Activated CD8-positive, alpha-beta T cell treated with anti-CD3 and anti-CD28 coated beads, Interleukin-2, amount 10 ng/mL, durations not matched to agents 7 days and 5 days (primary cell): ENCODE measurements at regions not wholly inside any gene's neighbourhood (a gene's known extent, or its start where the extent isn't known, plus 50 kb on each side); places are given as distances from the start of the nearest gene placed in this dataset.

Source experiments
- ATAC-seq: fragments of 150-1000 bp; cut with Tn5 transposase; one replicate; pipeline ENCODE4 v1.10.0; 2021; ENCODE audit warnings: moderate library complexity
- CTCF ChIA-PET: fragments of 350-600 bp; sonication (Branson Sonifier 250); formaldehyde crosslinking; loops from one replicate; lab custom pipeline; 2021; ENCODE audit warnings: antibody characterized with exemption; lab: Charles Lee
- POLR2A ChIA-PET: fragments of 350-600 bp; sonication (Branson Sonifier 250); formaldehyde crosslinking; loops from one replicate; lab custom pipeline; 2021; ENCODE audit warnings: antibody characterized with exemption; lab: Charles Lee
- DNase-seq: peaks from one replicate; pipeline ENCODE4 v3.0.0-alpha.2; 2020
- H3K27ac Mint-ChIP-seq: one replicate; pipeline ENCODE4 v1.8.0; 2021; ENCODE audit warnings: mild to moderate bottlenecking, mixed read lengths
- H3K27me3 Mint-ChIP-seq: one replicate; pipeline ENCODE4 v1.8.0; 2021; ENCODE audit warnings: low read depth, mixed read lengths
- H3K36me3 Mint-ChIP-seq: one replicate; pipeline ENCODE4 v1.8.0; 2021; ENCODE audit warnings: low read depth, mixed read lengths
- H3K4me1 Mint-ChIP-seq: one replicate; pipeline ENCODE4 v1.8.0; 2021; ENCODE audit warnings: low read depth, mixed read lengths
- H3K4me3 Mint-ChIP-seq: one replicate; pipeline ENCODE4 v1.8.0; 2021; ENCODE audit warnings: mild to moderate bottlenecking, mixed read lengths
- H3K9me3 Mint-ChIP-seq: one replicate; pipeline ENCODE4 v1.8.0; 2022; ENCODE audit warnings: mixed read lengths; ENCODE audit not compliant: insufficient read depth

GRCh38 chr10:106499448-106499847 is 665.1 kb downstream of the SORCS1 start:
- Mint-ChIP-seq H3K4me3 (no peak overlapping the region), H3K36me3 (no peaks in the 10 kb centered on the region), H3K27me3 (no peaks in the 10 kb centered on the region), H3K4me1 (no peaks in the 10 kb centered on the region), H3K9me3 (peaks cover 4% of the 10 kb centered on the region), H3K27ac (no peak overlapping the region)
- no peak for ATAC-seq
- ChIA-PET POLR2A (no interaction called here), CTCF (no interaction called here)
- DNase-seq = no peak

GRCh38 chr10:106498675-106499074 is 665.8 kb downstream of the SORCS1 start:
- Mint-ChIP-seq H3K9me3 (peaks cover 9% of the 10 kb centered on the region), H3K4me3 (no peak overlapping the region), H3K27me3 (no peaks in the 10 kb centered on the region), H3K27ac (no peak overlapping the region), H3K4me1 (no peaks in the 10 kb centered on the region), H3K36me3 (no peaks in the 10 kb centered on the region)
- ATAC-seq = no peak
- no peak for DNase-seq
- POLR2A ChIA-PET = no interaction called here
- CTCF ChIA-PET = no interaction called here

- Mint-ChIP-seq H3K9me3 (peaks cover 9% of the 10 kb centered on the region), H3K4me3 (no peak overlapping the region)
These were observed 668.6 kb downstream of the SORCS1 start for GRCh38 chr10:106495931-106496330.

GRCh38 chr10:106493751-106494150 is 670.8 kb downstream of the SORCS1 start:
- no peaks in the 10 kb centered on the region for H3K36me3 Mint-ChIP-seq
- H3K27ac Mint-ChIP-seq = no peak overlapping the region
- DNase-seq (no peak), ATAC-seq (no peak)
- H3K4me3 Mint-ChIP-seq = no peak overlapping the region
- POLR2A ChIA-PET = no interaction called here
- no peaks in the 10 kb centered on the region for H3K27me3 Mint-ChIP-seq
- CTCF ChIA-PET = no interaction called here
- H3K9me3 Mint-ChIP-seq = peaks cover 9% of the 10 kb centered on the region
- no peaks in the 10 kb centered on the region for H3K4me1 Mint-ChIP-seq

More at GRCh38 chr10:106495931-106496330, 668.6 kb downstream of the SORCS1 start:
- no peak overlapping the region for H3K27ac Mint-ChIP-seq
- no peaks in the 10 kb centered on the region for H3K4me1 Mint-ChIP-seq
- ATAC-seq (no peak), DNase-seq (no peak)
- ChIA-PET POLR2A (no interaction called here), CTCF (no interaction called here)
- no peaks in the 10 kb centered on the region for H3K36me3 Mint-ChIP-seq
- no peaks in the 10 kb centered on the region for H3K27me3 Mint-ChIP-seq

- Mint-ChIP-seq H3K4me1 (no peaks in the 10 kb centered on the region), H3K27ac (no peak overlapping the region), H3K9me3 (peaks cover 9% of the 10 kb centered on the region), H3K27me3 (no peaks in the 10 kb centered on the region), H3K4me3 (no peak overlapping the region), H3K36me3 (no peaks in the 10 kb centered on the region)
- ChIA-PET CTCF (no interaction called here), POLR2A (no interaction called here)
- ATAC-seq = no peak
- DNase-seq = no peak
These were observed 671.3 kb downstream of the SORCS1 start for GRCh38 chr10:106493226-106493625.

GRCh38 chr10:106487726-106488125 is 676.8 kb downstream of the SORCS1 start:
- ATAC-seq = no peak
- POLR2A ChIA-PET = no interaction called here

GRCh38 chr10:106481598-106482275 is 682.8 kb downstream of the SORCS1 start:
- ChIA-PET POLR2A (no interaction called here), CTCF (no interaction called here)
- Mint-ChIP-seq H3K36me3 (no peaks in the 10 kb centered on the region), H3K4me1 (no peaks in the 10 kb centered on the region), H3K4me3 (no peak overlapping the region), H3K27ac (no peak overlapping the region), H3K9me3 (peaks cover 4% of the 10 kb centered on the region), H3K27me3 (no peaks in the 10 kb centered on the region)
- DNase-seq = no peak
- ATAC-seq = no peak

More at GRCh38 chr10:106487726-106488125, 676.8 kb downstream of the SORCS1 start:
- no peak for DNase-seq
- no peak overlapping the region for H3K27ac Mint-ChIP-seq
- no peaks in the 10 kb centered on the region for H3K36me3 Mint-ChIP-seq
- H3K9me3 Mint-ChIP-seq = peaks cover 5% of the 10 kb centered on the region
- CTCF ChIA-PET = no interaction called here
- no peaks in the 10 kb centered on the region for H3K27me3 Mint-ChIP-seq
- H3K4me1 Mint-ChIP-seq = no peaks in the 10 kb centered on the region
- no peak overlapping the region for H3K4me3 Mint-ChIP-seq

GRCh38 chr10:106479636-106480035 is 684.9 kb downstream of the SORCS1 start:
- no peaks in the 10 kb centered on the region for H3K4me1 Mint-ChIP-seq
- no peak overlapping the region for H3K27ac Mint-ChIP-seq
- H3K36me3 Mint-ChIP-seq = no peaks in the 10 kb centered on the region
- no peak for DNase-seq
- no peak for ATAC-seq
- ChIA-PET POLR2A (no interaction called here), CTCF (no interaction called here)
- no peaks in the 10 kb centered on the region for H3K9me3 Mint-ChIP-seq
- H3K27me3 Mint-ChIP-seq = no peaks in the 10 kb centered on the region
- no peak overlapping the region for H3K4me3 Mint-ChIP-seq

GRCh38 chr10:106474876-106475275 is 689.6 kb downstream of the SORCS1 start:
- Mint-ChIP-seq H3K27ac (no peak overlapping the region), H3K36me3 (no peaks in the 10 kb centered on the region), H3K4me3 (no peak overlapping the region), H3K4me1 (no peaks in the 10 kb centered on the region), H3K27me3 (no peaks in the 10 kb centered on the region), H3K9me3 (no peaks in the 10 kb centered on the region)
- ChIA-PET POLR2A (no interaction called here), CTCF (no interaction called here)
- ATAC-seq (no peak), DNase-seq (no peak)

GRCh38 chr10:106473129-106473685 is 691.3 kb downstream of the SORCS1 start:
- H3K27me3 Mint-ChIP-seq = no peaks in the 10 kb centered on the region
- H3K4me1 Mint-ChIP-seq = no peaks in the 10 kb centered on the region
- DNase-seq (no peak), ATAC-seq (no peak)
- H3K4me3 Mint-ChIP-seq = no peak overlapping the region
- no peaks in the 10 kb centered on the region for H3K36me3 Mint-ChIP-seq
- ChIA-PET POLR2A (no interaction called here), CTCF (no interaction called here)
- no peaks in the 10 kb centered on the region for H3K9me3 Mint-ChIP-seq
- no peak overlapping the region for H3K27ac Mint-ChIP-seq

- ChIA-PET POLR2A (no interaction called here), CTCF (no interaction called here)
- no peaks in the 10 kb centered on the region for H3K27me3 Mint-ChIP-seq
- H3K4me1 Mint-ChIP-seq = no peaks in the 10 kb centered on the region
- H3K36me3 Mint-ChIP-seq = no peaks in the 10 kb centered on the region
- DNase-seq (no peak), ATAC-seq (no peak)
- H3K4me3 Mint-ChIP-seq = no peak overlapping the region
- H3K27ac Mint-ChIP-seq = no peak overlapping the region
- peaks cover 4% of the 10 kb centered on the region for H3K9me3 Mint-ChIP-seq
These were observed 697.0 kb downstream of the SORCS1 start for GRCh38 chr10:106467506-106467905.

GRCh38 chr10:106457522-106457921 is 707.0 kb downstream of the SORCS1 start:
- CTCF ChIA-PET = no interaction called here
- Mint-ChIP-seq H3K4me3 (no peak overlapping the region), H3K9me3 (peaks cover 20% of the 10 kb centered on the region), H3K36me3 (no peaks in the 10 kb centered on the region), H3K4me1 (no peaks in the 10 kb centered on the region), H3K27me3 (no peaks in the 10 kb centered on the region), H3K27ac (no peak overlapping the region)
- ATAC-seq (no peak), DNase-seq (no peak)
- POLR2A ChIA-PET = no interaction called here

GRCh38 chr10:106454233-106454632 is 710.3 kb downstream of the SORCS1 start:
- Mint-ChIP-seq H3K9me3 (peaks cover 8% of the 10 kb centered on the region), H3K36me3 (no peaks in the 10 kb centered on the region), H3K27me3 (no peaks in the 10 kb centered on the region), H3K4me3 (no peak overlapping the region), H3K27ac (no peak overlapping the region), H3K4me1 (no peaks in the 10 kb centered on the region)
- POLR2A ChIA-PET = no interaction called here
- ATAC-seq (no peak), DNase-seq (no peak)
- CTCF ChIA-PET = no interaction called here
